Activated CD4-positive, alpha-beta memory T cell treated with anti-CD3 and anti-CD28 coated beads, Interleukin-2, amount 10 ng/mL, durations not matched to agents 7 days and 5 days (primary cell): ENCODE measurements at regions not wholly inside any gene's neighbourhood (a gene's known extent, or its start where the extent isn't known, plus 50 kb on each side); places are given as distances from the start of the nearest gene placed in this dataset.
"Not testable (repeated sequence)": the region's sequence is repeated elsewhere in the genome, so short reads cannot be mapped to it uniquely, and the experiment has no call there.

Experiments
- CTCF ChIA-PET: fragments of 350-600 bp; sonication (Branson Sonifier 250); formaldehyde crosslinking; loops from one replicate; lab custom pipeline; 2021; ENCODE audit warnings: antibody characterized with exemption, inconsistent platforms; lab: Charles Lee
- POLR2A ChIA-PET: fragments of 350-600 bp; sonication (Branson Sonifier 250); formaldehyde crosslinking; loops from one replicate; lab custom pipeline; 2021; ENCODE audit warnings: antibody characterized with exemption; lab: Charles Lee
- DNase-seq: peaks from one replicate; pipeline ENCODE4 v3.0.0-alpha.2; 2020
- H3K27ac Mint-ChIP-seq: one replicate; pipeline ENCODE4 v1.8.0; 2021; ENCODE audit warnings: mild to moderate bottlenecking, mixed read lengths
- H3K27me3 Mint-ChIP-seq: one replicate; pipeline ENCODE4 v1.8.0; 2021; ENCODE audit warnings: mixed read lengths
- H3K36me3 Mint-ChIP-seq: one replicate; pipeline ENCODE4 v1.8.0; 2021; ENCODE audit warnings: low read depth, mixed read lengths
- H3K4me1 Mint-ChIP-seq: one replicate; pipeline ENCODE4 v1.8.0; 2021; ENCODE audit warnings: mixed read lengths
- H3K4me3 Mint-ChIP-seq: one replicate; pipeline ENCODE4 v1.8.0; 2021; ENCODE audit warnings: mild to moderate bottlenecking, mixed read lengths
- H3K9me3 Mint-ChIP-seq: one replicate; pipeline ENCODE4 v1.8.0; 2021; ENCODE audit warnings: mixed read lengths

DNA sequence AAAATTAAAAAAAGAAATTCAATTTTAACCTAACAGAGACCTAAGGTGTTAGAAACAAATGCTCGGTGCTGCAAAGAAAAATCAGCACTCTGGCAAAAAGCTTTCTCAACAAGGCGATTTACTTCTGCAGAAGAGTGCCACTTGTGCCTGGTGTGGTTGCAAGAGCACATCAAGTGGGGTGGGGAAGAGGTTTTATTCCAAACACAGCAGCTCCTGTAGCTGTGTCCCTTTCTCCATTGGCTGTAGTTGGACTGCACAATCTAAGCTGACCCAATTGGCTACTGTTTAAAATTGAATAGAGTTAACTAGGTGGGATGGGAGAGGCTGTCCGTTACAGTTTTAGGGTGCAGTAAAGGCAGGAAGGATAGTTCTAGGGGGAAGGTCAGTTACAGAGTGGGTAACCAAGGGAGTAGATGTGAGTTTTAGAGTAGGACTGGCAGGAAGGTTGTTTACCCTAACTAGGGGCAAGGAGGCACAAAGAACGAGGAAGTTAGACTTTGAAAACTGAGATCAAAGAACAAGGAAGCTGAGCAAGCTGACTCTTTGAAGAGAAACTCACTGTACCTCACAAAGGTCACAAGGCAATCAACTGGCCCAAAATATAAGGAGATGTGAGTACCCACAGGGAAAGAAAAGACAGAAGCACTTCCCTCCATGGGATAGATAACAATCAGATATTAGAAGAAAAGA lies 145.7 kb downstream of the LIG4 start:
- DNase-seq = no peak
- Mint-ChIP-seq H3K4me3 (no peak overlapping the region), H3K27ac (no peak overlapping the region), H3K9me3 (peaks cover 11% of the 10 kb centered on the region), H3K36me3 (no peaks in the 10 kb centered on the region), H3K4me1 (no peaks in the 10 kb centered on the region), H3K27me3 (no peaks in the 10 kb centered on the region)
- POLR2A ChIA-PET = no interaction called here
- CTCF ChIA-PET = interaction anchor here (0.6 kb wide), 1 partner anchor 107 kb away, joined by 6 read pairs; no protein-coding TSS in a partner anchor

DNA sequence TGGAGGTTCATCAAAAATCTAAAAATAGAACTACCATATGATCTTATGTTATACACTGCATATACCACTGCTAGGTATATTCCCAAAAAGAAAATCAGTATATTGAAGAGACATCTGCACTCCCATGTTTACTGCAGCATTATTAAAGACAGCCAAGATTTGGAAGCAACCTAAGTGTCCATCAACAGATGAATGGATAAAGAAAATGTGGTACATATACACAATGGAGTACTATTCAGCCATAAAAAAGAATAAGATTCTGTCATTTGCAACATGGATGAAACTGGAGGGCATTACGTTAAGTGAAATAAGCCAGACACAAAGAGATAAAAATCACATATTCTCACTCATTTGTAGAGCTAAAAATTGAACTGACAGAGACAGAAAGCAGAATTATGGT lies 151.0 kb downstream of the LIG4 start:
- H3K4me3 Mint-ChIP-seq, CTCF ChIA-PET, H3K36me3 Mint-ChIP-seq, H3K9me3 Mint-ChIP-seq, H3K4me1 Mint-ChIP-seq, POLR2A ChIA-PET, H3K27me3 Mint-ChIP-seq, DNase-seq, H3K27ac Mint-ChIP-seq: not testable (repeated sequence)

DNA sequence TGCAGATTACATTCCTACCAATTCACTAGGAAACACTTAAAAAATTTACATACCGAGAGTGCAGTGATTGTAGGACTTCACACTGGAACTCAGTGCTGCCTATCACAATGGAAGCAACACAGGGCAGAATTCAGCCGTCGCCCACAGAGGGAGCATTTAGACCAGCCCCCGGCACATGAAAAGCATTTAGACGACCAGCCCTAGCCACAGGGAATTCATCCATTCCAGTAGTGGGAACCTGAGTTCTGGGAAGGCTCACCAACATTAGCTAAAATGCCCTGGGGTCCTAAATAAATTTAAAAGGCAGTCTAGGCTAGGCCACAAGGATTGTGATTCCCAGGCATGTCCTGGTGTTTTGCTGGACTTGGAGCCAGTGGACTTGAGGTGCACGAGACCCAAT lies 155.2 kb downstream of the LIG4 start:
- no peak overlapping the region for H3K27ac Mint-ChIP-seq

DNA sequence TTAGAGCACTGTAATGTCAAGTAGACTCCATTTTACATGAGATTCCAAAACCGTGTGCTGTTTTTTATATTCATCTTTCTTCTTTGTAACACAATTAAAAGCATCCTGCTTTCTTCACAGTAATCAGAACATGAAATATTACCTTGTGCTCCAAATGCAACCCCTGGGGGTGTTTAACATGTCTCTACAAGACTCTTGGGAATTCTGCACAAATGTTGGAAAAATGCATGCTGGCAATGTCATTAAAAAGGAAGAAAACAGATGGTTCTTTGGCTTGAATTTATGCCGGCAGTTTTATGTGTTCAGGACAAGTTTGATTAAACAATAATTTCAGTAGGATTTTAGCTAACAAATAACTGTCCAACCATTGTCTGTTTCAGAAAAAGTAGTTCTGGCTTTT lies 159.1 kb downstream of the LIG4 start:
- H3K36me3 Mint-ChIP-seq = no peaks in the 10 kb centered on the region
- no peaks in the 10 kb centered on the region for H3K4me1 Mint-ChIP-seq
- CTCF ChIA-PET = no interaction called here
- no peak for DNase-seq
- no peaks in the 10 kb centered on the region for H3K9me3 Mint-ChIP-seq
- POLR2A ChIA-PET = no interaction called here
- no peak overlapping the region for H3K27ac Mint-ChIP-seq
- no peak overlapping the region for H3K4me3 Mint-ChIP-seq
- no peaks in the 10 kb centered on the region for H3K27me3 Mint-ChIP-seq

More for the DNA sequence above, 155.2 kb downstream of the LIG4 start:
- DNase-seq = no peak
- H3K4me3 Mint-ChIP-seq = no peak overlapping the region
- H3K9me3 Mint-ChIP-seq = no peaks in the 10 kb centered on the region
- H3K36me3 Mint-ChIP-seq = no peaks in the 10 kb centered on the region
- POLR2A ChIA-PET = no interaction called here
- no peaks in the 10 kb centered on the region for H3K4me1 Mint-ChIP-seq
- no peaks in the 10 kb centered on the region for H3K27me3 Mint-ChIP-seq
- CTCF ChIA-PET = no interaction called here

DNA sequence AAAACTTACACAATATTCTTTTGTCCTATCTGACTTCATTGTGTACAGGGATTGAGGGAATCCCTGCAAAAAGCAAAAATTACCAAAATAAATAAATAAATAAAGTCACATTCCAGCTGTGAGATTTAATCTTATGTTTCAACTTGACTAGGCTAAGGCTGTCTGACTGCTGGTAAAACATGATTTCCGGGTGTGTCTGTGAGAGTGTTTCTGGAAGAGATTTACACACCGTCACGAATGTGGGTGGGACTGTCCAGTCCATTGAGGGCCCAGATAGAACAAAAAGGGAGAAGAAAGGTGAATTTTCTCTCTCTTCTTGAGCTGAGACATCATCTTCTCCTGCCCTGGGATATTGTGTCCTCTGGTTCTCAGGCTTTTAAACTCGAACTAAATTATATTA lies 166.1 kb downstream of the LIG4 start:
- no peak overlapping the region for H3K27ac Mint-ChIP-seq
- H3K4me1 Mint-ChIP-seq = no peaks in the 10 kb centered on the region
- ChIA-PET CTCF (no interaction called here), POLR2A (no interaction called here)
- H3K36me3 Mint-ChIP-seq = no peaks in the 10 kb centered on the region
- H3K9me3 Mint-ChIP-seq = no peaks in the 10 kb centered on the region
- no peaks in the 10 kb centered on the region for H3K27me3 Mint-ChIP-seq
- no peak for DNase-seq
- no peak overlapping the region for H3K4me3 Mint-ChIP-seq

DNA sequence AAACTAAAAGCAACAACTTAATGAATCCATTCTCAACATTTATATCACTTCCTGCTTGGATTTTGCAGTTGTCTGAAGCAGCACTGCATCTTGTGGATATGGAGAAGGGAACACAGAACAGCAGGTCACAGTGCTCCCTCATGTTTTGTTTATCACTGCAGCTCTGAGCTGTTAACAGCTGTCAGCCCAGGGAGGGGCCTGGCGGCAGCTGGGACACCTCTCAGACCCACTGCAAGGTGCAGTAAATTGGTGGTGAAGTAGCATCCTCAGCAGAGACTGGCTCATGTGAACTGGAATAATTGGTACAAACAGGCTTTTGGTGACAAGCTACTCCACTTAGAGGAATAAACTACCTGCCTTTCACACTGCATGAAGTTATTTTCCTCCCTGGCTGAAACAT lies 170.4 kb downstream of the LIG4 start:
- POLR2A ChIA-PET = no interaction called here
- H3K36me3 Mint-ChIP-seq = no peaks in the 10 kb centered on the region

DNA sequence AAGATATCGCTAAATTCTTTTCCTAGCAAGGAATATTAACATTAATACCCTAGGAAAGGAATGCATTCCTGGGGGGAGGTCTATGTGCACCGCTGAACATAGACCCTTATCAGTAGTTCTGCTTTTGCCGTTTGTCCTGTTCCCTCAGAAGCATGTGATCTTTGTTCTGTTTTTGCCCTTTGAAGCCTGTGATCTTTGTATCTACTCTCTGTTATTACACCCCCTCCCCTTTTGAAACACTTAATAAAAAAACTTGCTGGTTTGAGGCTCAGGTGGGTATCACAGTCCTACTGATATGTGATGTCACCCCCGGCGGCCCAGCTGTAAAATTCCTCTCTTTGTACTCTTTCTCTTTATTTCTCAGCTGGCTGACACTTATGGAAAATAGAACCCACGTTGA lies 172.5 kb downstream of the LIG4 start:
- H3K36me3 Mint-ChIP-seq, H3K27me3 Mint-ChIP-seq, CTCF ChIA-PET, DNase-seq, H3K27ac Mint-ChIP-seq, H3K9me3 Mint-ChIP-seq, H3K4me1 Mint-ChIP-seq, POLR2A ChIA-PET, H3K4me3 Mint-ChIP-seq: not testable (repeated sequence)

More for the DNA sequence above, 170.4 kb downstream of the LIG4 start:
- Mint-ChIP-seq H3K27me3 (no peaks in the 10 kb centered on the region), H3K27ac (no peak overlapping the region), H3K4me1 (no peaks in the 10 kb centered on the region), H3K4me3 (no peak overlapping the region), H3K9me3 (no peaks in the 10 kb centered on the region)
- DNase-seq = no peak
- CTCF ChIA-PET = no interaction called here

DNA sequence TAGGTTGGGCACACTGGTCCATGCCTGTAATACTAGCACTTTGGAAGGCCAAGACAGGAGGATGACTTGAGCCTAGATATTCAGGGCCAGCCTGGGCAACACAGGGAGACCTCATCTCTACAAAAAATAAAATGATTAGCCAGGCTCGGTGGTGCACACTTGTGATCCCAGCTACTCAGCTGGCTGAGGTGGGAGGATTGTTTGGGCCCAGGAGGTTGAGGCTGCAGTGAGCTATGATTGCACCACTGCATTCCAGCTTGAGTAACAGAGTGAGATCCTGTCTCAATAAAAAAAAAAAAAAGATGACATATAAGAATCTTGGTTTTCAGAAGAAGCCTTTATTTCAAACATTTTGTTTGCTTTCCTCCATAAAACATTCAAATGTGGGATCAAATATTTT lies 178.0 kb downstream of the LIG4 start:
- H3K9me3 Mint-ChIP-seq = peaks cover 3% of the 10 kb centered on the region
- H3K27me3 Mint-ChIP-seq = no peaks in the 10 kb centered on the region
- no peak overlapping the region for H3K27ac Mint-ChIP-seq
- no peaks in the 10 kb centered on the region for H3K36me3 Mint-ChIP-seq
- H3K4me3 Mint-ChIP-seq = no peak overlapping the region
- ChIA-PET POLR2A (no interaction called here), CTCF (no interaction called here)
- DNase-seq = no peak
- peaks cover 3% of the 10 kb centered on the region for H3K4me1 Mint-ChIP-seq

DNA sequence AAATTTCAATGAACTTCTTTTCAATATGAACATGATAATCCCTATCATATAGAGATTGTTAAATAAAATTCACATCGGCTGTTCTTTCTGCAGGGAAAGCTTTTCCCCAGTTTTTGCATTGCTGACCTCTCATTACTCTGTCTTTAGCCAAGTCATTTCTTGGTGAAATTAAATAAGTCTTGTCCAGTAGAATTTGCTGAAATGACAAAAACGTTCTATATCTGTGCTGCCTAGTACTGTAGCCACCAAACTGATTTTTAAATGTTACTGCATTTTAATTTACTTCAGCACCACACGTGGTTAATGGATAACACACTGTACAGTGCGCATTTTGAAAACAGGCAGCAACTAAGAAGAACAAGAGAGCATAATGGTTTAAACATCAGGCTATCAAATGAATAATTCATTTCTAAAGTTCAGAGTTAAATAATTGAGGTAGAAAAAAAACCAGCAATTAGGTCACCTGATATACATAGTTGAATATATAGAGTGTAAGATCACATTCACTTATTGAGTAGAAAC lies 178.9 kb downstream of the LIG4 start:
- ChIA-PET CTCF (no interaction called here), POLR2A (no interaction called here)
- H3K9me3 Mint-ChIP-seq = peaks cover 3% of the 10 kb centered on the region
- no peak overlapping the region for H3K27ac Mint-ChIP-seq
- H3K36me3 Mint-ChIP-seq = no peaks in the 10 kb centered on the region
- H3K4me1 Mint-ChIP-seq = peaks cover 3% of the 10 kb centered on the region
- no peak overlapping the region for H3K4me3 Mint-ChIP-seq
- no peaks in the 10 kb centered on the region for H3K27me3 Mint-ChIP-seq
- no peak for DNase-seq

DNA sequence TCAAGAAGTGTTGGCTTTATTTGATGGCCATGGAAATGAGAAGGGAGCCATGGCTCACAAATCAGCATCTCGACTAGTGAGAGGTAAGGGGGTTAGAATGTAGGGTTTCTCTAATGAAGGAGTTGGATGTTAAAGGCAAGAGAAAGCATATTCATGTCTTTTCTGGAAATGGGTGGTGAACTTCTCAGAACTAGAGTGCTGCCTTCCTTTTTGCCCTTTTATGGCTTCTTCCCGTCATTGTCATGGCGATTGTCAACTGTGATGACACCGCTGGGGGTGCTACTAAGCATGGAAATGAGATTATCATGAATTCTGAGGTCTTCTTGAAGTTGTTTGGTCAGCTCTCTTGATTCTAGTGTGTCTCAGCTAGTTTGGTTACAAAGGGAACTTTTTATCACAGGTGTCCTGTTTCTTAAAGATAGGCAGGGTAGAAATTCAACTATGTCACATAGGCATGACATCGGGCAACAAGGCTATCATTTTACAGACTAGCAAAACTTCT lies 180.4 kb downstream of the LIG4 start:
- Mint-ChIP-seq H3K9me3 (peaks cover 3% of the 10 kb centered on the region), H3K4me1 (peaks cover 3% of the 10 kb centered on the region), H3K4me3 (no peak overlapping the region), H3K27me3 (no peaks in the 10 kb centered on the region), H3K27ac (no peak overlapping the region), H3K36me3 (no peaks in the 10 kb centered on the region)
- ChIA-PET CTCF (no interaction called here), POLR2A (no interaction called here)
- no peak for DNase-seq

DNA sequence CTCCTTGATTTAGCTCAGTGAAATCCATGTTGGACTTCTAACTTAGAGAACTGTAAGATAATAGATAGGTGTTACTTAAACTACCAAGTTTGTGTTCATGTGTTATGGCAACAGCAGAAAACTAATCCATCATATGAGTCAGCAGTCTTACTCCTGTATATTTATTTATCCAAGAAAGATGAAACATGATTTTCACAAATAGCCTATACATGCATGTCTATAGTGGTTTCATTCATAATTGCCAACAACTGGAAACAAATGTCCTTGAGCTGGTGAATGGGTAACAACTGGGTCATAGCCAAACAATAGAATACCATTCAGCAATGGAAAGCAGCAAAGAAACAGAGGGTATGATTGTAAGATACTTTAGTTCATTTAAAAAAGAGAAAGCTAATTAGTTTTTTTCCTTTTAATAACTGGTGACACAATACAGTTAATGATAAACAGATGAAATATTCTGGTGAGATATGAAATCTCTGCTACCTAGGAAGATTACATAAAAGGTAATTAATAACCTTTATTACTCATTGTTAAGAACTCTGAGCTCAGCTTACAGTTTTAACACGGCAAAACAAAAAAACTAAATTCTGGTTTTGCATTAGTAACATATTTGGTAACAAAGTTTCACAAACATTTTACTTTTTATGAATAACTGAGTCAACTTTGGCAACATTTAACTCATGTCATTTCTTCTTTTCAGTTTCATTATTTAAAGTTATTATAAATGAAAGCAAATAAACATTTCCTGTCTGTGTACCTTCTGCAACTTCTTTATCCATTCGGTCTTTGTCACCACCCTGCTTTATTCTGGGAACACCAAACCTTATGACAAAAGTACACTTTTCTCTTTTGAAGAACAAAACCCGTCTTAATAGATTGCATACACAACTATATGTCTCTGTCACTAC lies 181.3 kb downstream of the LIG4 start:
- Mint-ChIP-seq H3K27ac (no peak overlapping the region), H3K27me3 (no peaks in the 10 kb centered on the region), H3K4me1 (peaks cover 3% of the 10 kb centered on the region), H3K36me3 (no peaks in the 10 kb centered on the region), H3K9me3 (peaks cover 3% of the 10 kb centered on the region), H3K4me3 (no peak overlapping the region)
- ChIA-PET POLR2A (no interaction called here), CTCF (no interaction called here)
- no peak for DNase-seq

DNA sequence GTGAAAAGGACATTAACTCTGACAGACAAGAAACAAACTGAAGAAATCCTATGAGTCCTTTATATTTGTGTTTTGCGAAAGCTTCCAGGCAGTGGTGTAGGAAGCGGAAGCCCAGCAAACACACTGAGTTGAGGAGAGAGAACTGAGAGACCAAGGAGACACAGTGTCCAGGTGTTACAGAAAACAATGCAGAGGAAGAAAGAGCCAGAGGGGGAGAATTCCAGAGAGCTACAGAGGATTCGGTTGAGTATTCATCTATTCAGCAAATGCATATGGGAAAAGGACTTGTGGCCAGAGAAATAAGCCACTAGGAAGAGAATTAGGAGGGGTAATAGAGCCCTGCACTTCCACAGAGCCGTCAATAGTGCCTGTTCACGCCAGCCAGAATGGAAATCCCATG lies 183.5 kb downstream of the LIG4 start:
- no peaks in the 10 kb centered on the region for H3K36me3 Mint-ChIP-seq
- H3K27me3 Mint-ChIP-seq = no peaks in the 10 kb centered on the region
- ChIA-PET CTCF (no interaction called here), POLR2A (no interaction called here)
- H3K4me3 Mint-ChIP-seq = no peak overlapping the region
- H3K27ac Mint-ChIP-seq = no peak overlapping the region
- peaks cover 3% of the 10 kb centered on the region for H3K9me3 Mint-ChIP-seq
- no peak for DNase-seq
- peaks cover 3% of the 10 kb centered on the region for H3K4me1 Mint-ChIP-seq

DNA sequence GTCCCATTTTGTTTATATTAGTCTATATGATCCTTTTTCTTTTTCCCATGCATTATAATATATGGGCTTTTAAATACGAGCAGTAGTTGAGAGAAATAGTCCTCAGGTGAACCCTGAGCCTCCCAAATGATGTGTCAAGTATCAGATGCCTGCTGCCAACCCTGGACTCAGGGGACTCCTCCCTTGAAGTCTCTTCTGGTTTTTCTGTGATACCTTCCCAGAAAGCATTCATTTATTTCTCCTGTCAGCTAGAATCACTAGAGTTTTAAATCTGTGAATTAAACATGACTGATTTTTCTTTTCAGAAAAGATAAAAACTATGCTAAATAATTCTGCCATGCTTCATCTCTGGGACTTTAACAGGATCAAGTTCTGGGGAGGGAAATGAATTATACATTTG lies 184.6 kb downstream of the LIG4 start:
- peaks cover 3% of the 10 kb centered on the region for H3K9me3 Mint-ChIP-seq
- peaks cover 3% of the 10 kb centered on the region for H3K4me1 Mint-ChIP-seq
- DNase-seq = no peak
- no peaks in the 10 kb centered on the region for H3K36me3 Mint-ChIP-seq
- H3K4me3 Mint-ChIP-seq = no peak overlapping the region
- CTCF ChIA-PET = no interaction called here
- H3K27ac Mint-ChIP-seq = no peak overlapping the region
- POLR2A ChIA-PET = no interaction called here
- no peaks in the 10 kb centered on the region for H3K27me3 Mint-ChIP-seq
